ENCODE measurements at regions not wholly inside any gene's neighbourhood (a gene's known extent, or its start where the extent isn't known, plus 50 kb on each side); places are given as distances from the start of the nearest gene placed in this dataset.

- DNase-seq (ENCODE audit: low read depth in 2 of 2), result no peak
Observed at GRCh38 chr1:226816576-226816975, 53.8 kb upstream of the PSEN2 start.

DNA sequence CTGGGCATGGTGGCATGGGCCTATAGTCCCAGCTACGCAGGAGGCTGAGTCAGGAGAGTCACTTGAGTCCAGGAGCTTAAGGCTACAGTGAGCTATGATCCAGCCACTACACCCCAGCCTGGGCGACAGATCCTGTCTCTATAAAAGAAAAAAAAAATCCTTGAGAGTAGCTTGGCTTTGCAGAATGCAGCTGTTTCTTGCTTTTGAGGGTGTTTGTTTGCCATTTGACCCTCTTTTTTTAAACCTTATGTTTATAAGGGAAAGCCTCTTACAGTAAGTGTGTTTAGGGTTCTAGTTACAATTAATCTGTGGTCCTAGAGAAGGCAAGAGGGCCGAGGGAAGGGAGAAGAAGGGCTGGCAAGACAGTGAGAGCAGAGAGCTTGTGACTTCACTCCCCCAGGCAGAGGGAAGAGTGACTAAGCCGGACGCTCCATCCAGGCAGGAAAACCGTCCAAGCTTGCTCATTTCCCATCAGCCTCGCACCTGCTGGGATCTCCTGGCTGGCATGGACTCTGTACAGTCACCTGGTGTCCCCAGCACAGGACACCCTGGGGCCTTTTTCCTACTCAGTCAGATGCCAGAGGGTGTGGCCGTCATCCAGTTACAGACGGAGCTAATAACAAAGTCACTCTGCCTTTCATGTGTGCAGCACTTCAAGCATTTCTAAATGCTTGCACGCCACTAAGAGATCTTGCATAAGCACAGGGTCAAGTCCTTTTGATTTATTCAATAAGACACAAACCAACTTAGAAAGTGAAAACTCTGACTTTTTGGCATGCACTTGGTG is 55.5 kb upstream of the PSEN2 start:
- DNase-seq (ENCODE audit: low read depth in 2 of 2), result peak; percentile 94 to 97

GRCh38 chr1:226813671-226814591 is 56.5 kb upstream of the PSEN2 start:
- DNase-seq (ENCODE audit: low read depth in 2 of 2), result peak in 1 of 2 donors; percentile 12

GRCh38 chr1:226810681-226811080 is 59.7 kb upstream of the PSEN2 start:
- no peak for DNase-seq (ENCODE audit: low read depth in 2 of 2)

DNA sequence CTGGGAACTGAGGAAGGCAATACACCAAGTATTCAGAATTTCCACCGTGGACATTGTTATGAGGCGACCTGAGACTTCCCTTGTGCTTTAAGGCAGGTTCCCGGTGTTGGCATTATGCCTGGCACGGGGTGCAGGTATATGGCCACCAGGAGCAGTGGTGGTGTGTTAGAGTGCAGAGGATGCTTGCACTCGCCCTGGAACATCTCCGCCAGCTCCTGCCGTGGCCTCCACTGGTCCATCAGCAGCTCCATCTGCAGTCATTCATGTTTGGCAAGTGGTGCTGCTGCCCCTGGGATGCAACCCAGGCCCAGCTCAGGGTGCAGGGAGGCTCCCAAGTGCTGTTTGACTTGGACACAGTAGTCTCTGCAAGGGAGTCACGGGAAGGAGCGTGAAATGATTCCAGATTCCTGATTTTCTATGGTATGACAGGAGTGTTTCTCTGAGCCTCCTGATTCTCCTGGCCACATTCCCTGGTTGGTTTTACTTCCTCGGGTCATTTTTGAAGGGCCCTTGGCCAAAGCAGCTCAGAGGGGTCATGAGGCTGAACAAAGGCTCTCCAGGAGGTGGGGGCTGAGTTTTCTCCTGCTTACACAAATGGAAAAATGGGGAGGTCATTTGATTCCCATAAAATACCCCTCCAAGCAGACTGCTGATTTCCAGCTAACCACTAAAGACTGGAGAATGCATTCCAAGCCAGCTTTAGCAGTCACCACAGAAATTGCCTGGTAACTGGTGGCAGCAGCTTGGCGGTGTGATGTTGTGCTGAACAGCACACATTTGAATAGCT is 60.4 kb upstream of the PSEN2 start:
- no peak for DNase-seq (ENCODE audit: low read depth in 2 of 2)

DNA sequence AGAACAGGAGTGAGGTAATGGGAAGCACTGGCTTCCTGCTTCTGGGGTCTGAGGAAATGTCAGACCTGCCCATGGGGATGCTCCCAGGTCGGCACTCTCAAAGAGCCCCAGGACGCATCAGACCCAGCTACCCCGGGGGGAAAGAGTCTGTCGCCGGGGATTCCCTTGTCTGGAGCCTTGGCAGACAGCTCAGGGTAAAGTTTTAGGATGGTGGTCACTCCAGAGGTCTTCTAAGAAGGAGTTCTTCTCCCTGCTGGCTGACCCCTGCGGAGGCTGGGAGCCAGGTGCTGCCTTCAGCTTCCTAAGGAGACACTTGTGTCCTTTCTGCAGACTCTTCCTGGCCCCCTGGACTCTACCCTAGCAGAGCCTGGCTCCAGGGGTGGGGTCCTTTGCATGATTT is 61.9 kb upstream of the PSEN2 start:
- no peak for DNase-seq (ENCODE audit: low read depth in 2 of 2)

- DNase-seq (ENCODE audit: low read depth in 2 of 2), result no peak
Observed at GRCh38 chr1:226806988-226807387, 63.4 kb upstream of the PSEN2 start.

DNA sequence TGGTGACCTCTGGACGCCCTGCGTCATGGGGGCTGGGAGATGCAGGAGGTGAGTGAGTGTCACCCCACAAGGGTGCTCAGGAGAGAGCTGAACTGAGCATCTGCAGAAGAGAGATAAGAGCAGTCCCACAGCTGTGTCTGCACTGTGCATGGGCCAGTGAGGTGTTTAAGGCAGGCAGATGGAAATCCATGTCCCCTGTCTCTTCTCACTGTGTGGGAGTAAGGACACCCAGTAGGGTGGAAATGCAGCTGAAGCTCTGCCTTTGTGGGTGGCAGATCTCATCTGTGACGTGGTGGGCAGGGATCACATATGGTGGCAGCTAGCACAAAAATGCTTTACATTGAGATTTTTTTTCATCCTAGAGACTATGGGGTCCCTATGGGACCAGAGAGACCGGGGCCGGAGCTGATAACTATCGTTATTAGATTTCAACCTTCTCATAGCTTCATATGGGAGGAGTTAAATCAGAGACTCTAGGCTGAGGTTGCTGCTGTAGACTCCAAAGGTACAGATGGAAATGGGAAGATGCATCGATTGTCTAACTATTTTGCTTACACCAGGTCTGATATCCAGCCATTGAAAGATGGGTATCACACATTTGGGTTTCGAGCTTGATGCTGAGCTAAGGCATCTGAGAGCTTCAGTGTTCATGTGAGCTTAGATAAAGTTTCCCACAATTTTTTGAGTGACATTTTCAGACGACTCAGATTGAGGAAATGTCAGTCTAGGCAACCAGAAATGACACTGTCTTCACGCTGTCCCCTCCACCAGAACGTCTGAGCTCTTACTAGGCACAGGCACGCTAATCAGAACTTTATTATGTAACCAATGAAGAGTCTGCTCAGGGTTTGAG is 65.3 kb upstream of the PSEN2 start:
- no peak for DNase-seq (ENCODE audit: low read depth in 2 of 2)

DNA sequence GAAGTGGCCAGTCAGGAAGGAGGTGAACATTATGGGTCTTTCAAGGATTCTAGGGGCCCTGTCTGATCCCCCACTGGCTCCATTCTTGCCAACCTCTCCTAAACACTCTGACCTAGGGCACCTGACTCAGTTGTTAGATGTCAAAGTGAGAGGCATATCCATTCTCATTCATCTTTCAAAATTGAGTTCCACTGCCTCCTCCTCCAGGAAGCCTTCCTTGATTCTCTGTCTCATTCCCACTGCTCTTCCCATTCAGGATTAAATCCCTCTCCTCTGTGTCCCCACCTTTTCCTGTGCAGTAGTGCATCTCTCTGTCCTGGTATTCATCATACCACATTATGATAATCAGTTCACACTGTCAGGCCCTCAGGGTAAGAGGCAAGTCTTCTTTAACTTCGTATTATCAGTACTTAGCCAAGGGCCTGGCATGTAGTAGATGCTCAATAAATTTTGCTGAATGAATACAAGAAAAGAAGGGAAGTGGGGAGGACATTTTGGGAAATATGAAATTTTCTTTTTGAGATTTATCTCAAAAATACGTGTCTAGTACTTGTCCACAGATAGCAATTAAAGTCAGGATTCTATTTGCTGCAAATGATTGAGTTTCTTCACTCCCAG is 61.8 kb upstream of the ITPKB start:
- no peak for DNase-seq (ENCODE audit: low read depth in 2 of 2)

GRCh38 chr1:226799634-226800281 is 60.7 kb upstream of the ITPKB start:
- DNase-seq (ENCODE audit: low read depth in 2 of 2), result peak; percentile 64 to 75

GRCh38 chr1:226798427-226799411 is 59.6 kb upstream of the ITPKB start:
- DNase-seq (ENCODE audit: low read depth in 2 of 2), result peak in 1 of 2 donors; percentile 76

GRCh38 chr1:226797151-226797550 is 58.1 kb upstream of the ITPKB start:
- no peak for DNase-seq (ENCODE audit: low read depth in 2 of 2)

GRCh38 chr1:226793620-226794276 is 54.7 kb upstream of the ITPKB start:
- DNase-seq (ENCODE audit: low read depth in 2 of 2), result peak in 1 of 2 donors; percentile 53

DNA sequence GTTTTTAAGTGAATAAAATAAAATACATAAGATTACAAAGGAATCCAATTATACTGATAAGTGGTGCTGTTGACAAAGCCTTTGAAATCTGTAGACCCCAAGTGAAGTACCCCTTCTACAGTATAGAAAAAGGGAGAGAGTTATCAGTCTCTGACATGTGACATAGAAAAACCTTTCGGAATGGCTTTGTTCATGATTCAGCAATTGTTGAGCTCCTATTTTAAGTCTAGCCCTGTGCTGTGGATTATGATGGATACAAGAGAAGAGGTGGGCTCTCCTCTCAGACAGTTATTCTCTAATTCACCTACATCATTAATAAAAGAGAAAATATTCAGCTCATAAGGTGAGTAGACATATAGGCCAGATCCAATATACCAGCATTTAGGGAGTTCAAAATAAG is 53.3 kb upstream of the ITPKB start:
- DNase-seq (ENCODE audit: low read depth in 2 of 2), result no peak

GRCh38 chr1:226790545-226791181 is 51.6 kb upstream of the ITPKB start:
- no peak for DNase-seq (ENCODE audit: low read depth in 2 of 2)

- no peak for DNase-seq (ENCODE audit: low read depth in 2 of 2)
Observed at GRCh38 chr1:226788965-226789364, 49.9 kb upstream of the ITPKB start.
